SK-N-SH treated with all-trans-retinoic acid at 6 μM for 48 hours (cell line): ENCODE measurements at regions not wholly inside any gene's neighbourhood (a gene's known extent, or its start where the extent isn't known, plus 50 kb on each side); places are given as distances from the start of the nearest gene placed in this dataset.

Experiments used
- ATAC-seq: fragments of 200-7000 bp; cut with Tn5 transposase; 3 replicates; pipeline ENCODE4 v1.9.1; 2020; ENCODE audit warnings: mild to moderate bottlenecking, moderate library complexity
- BACH2 ChIP-seq: fragments of 250-450 bp; sonication (Bioruptor Pico); IDR thresholded peaks from 2 replicates; pipeline ENCODE4 v1.9.0; 2021; ENCODE audit warnings: mild to moderate bottlenecking, borderline replicate concordance
- CREB5 ChIP-seq: fragments of 250-450 bp; sonication (Bioruptor Pico); IDR thresholded peaks from 2 replicates; pipeline ENCODE4 v1.5.1; 2020; ENCODE audit warnings: low read depth, mild to moderate bottlenecking, moderate library complexity
- CSDC2 ChIP-seq: fragments of 250-450 bp; sonication (Bioruptor Pico); IDR thresholded peaks from 2 replicates; pipeline ENCODE4 v1.5.0; 2020; ENCODE audit warnings: mild to moderate bottlenecking, moderate library complexity
- CSRNP3 ChIP-seq: fragments of 250-450 bp; sonication (Bioruptor Pico); IDR thresholded peaks from 2 replicates; pipeline ENCODE4 v1.5.1; 2021; ENCODE audit warnings: mild to moderate bottlenecking, moderate library complexity
- ESRRG ChIP-seq: fragments of 250-450 bp; sonication (Bioruptor Pico); IDR thresholded peaks from 2 replicates; pipeline ENCODE4 v1.6.1; 2021; ENCODE audit warnings: mild to moderate bottlenecking
- GLIS3 ChIP-seq: fragments of 250-450 bp; sonication (Bioruptor Pico); IDR thresholded peaks from 2 replicates; pipeline ENCODE4 v1.5.0; 2020; ENCODE audit warnings: mild to moderate bottlenecking, moderate library complexity
- ISL1 ChIP-seq: fragments of 250-450 bp; sonication (Bioruptor Pico); IDR thresholded peaks from 2 replicates; pipeline ENCODE4 v2.1.2; 2022; ENCODE audit warnings: mild to moderate bottlenecking, moderate library complexity
- OSR1 ChIP-seq: fragments of 250-450 bp; sonication (Bioruptor Pico); IDR thresholded peaks from 2 replicates; pipeline ENCODE4 v1.8.0; 2022; ENCODE audit warnings: moderate library complexity, mild to moderate bottlenecking, inconsistent platforms
- PATZ1 ChIP-seq: fragments of 250-450 bp; sonication (Bioruptor Pico); IDR thresholded peaks from 2 replicates; pipeline ENCODE4 v1.8.0; 2020; ENCODE audit warnings: mild to moderate bottlenecking, moderate library complexity, borderline replicate concordance
- POU6F1 ChIP-seq: fragments of 250-450 bp; sonication (Bioruptor Pico); IDR thresholded peaks from 2 replicates; pipeline ENCODE4 v1.8.0; 2021; ENCODE audit warnings: low read depth, mild to moderate bottlenecking, moderate library complexity, borderline replicate concordance
- PPARA ChIP-seq: fragments of 250-450 bp; sonication (Bioruptor Pico); IDR thresholded peaks from 2 replicates; pipeline ENCODE4 v1.5.0; 2020; ENCODE audit warnings: mild to moderate bottlenecking, borderline replicate concordance
- RARB ChIP-seq: fragments of 250-450 bp; sonication (Bioruptor Pico); IDR thresholded peaks from 2 replicates; pipeline ENCODE4 v1.8.0; 2021; ENCODE audit warnings: mild to moderate bottlenecking, moderate library complexity
- SNAI2 ChIP-seq: fragments of 250-450 bp; sonication (Bioruptor Pico); IDR thresholded peaks from 2 replicates; pipeline ENCODE4 v1.5.0; 2020; ENCODE audit warnings: mild to moderate bottlenecking, moderate library complexity
- TCF4 ChIP-seq: fragments of 250-450 bp; sonication (Bioruptor Pico); IDR thresholded peaks from 2 replicates; pipeline ENCODE4 v1.8.0; 2021; ENCODE audit warnings: mild to moderate bottlenecking, moderate library complexity, borderline replicate concordance
- TOX ChIP-seq: fragments of 250-450 bp; sonication (Bioruptor Pico); IDR thresholded peaks from 2 replicates; pipeline ENCODE4 v1.8.0; 2021; ENCODE audit warnings: mild to moderate bottlenecking, moderate library complexity, borderline replicate concordance
- ZC3H10 ChIP-seq: fragments of 250-450 bp; sonication (Bioruptor Pico); IDR thresholded peaks from 2 replicates; pipeline ENCODE4 v1.5.1; 2021; ENCODE audit warnings: mild to moderate bottlenecking, moderate library complexity
- ZFP3 ChIP-seq: fragments of 250-450 bp; sonication (Bioruptor Pico); IDR thresholded peaks from 2 replicates; pipeline ENCODE4 v1.5.0; 2020; ENCODE audit warnings: mild to moderate bottlenecking, moderate library complexity
- ZFP30 ChIP-seq: fragments of 450-650 bp; formaldehyde crosslinking; IDR thresholded peaks from 2 replicates; pipeline ENCODE4 v1.5.0; 2022; ENCODE audit warnings: mild to moderate bottlenecking, moderate library complexity
- ZNF565 ChIP-seq: fragments of 450-650 bp; formaldehyde crosslinking; conservative IDR thresholded peaks from 2 replicates; pipeline ENCODE4 v1.5.0; 2020; ENCODE audit warnings: low read depth, mild to moderate bottlenecking, moderate library complexity
- ZNF70 ChIP-seq: fragments of 450-650 bp; formaldehyde crosslinking; IDR thresholded peaks from 2 replicates; pipeline ENCODE4 v1.5.0; 2020; ENCODE audit warnings: mild to moderate bottlenecking, moderate library complexity
- ZNF8 ChIP-seq: fragments of 450-650 bp; formaldehyde crosslinking; IDR thresholded peaks from 2 replicates; pipeline ENCODE4 v1.5.0; 2020; ENCODE audit warnings: mild to moderate bottlenecking, moderate library complexity

DNA sequence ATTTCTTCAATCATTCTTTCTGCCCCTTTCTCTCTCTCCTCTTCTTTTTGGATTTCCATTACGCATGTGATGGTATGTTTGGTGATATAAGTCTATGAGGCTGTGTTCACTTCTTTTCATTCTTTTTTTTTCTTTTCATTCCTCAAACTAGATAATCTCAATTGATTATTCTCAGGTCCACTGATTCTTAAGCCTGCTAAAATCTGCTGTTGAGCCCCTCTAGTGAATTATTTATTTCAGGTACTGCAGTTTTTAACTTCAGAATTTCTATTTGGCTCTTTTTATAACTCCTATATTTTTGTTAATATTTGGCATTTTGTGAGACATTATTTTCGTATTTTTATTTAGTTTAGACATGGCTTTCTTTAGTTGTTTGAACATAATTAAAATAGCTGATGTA lies 671.3 kb upstream of the NECTIN3 start:
- TF ChIP-seq RARB (no peak), TOX (no peak), ZNF565 (CRISPR knock-in tag) (no peak), BACH2 (CRISPR knock-in tag) (no peak)
- ATAC-seq = no peak

DNA sequence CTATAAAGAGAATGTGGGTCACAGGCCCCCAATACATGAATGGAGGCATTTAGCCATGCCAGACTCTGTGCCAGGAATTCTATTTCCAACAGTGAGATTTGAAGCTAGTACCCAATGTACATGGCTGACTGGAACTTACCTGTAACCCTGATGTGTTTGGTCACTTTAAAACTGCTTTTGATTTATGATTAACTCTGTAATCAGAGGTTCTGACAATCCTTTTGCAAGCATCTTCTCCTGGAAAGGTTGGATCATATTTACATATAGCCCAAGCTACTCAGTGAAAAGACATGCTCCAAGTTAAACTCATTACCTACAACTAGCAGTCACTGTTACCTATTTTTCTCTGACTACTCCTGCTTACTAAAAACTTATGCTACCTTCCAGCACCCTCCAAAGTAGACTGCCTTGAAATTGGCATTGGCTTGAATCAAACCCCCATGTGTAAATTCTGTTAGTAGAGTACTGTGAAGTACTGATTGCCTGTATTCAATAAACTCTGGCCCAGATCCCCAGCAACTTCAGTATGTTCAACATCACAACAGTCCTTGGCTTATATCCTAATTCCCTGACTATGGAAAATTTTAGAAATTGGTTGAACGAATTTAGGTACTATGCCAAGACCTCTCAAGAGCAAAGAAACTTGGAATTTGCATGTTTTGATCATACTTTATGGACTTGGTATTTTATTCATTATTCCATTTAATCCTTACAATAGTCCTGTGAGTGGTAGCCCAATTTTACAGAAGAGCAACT lies 665.6 kb upstream of the NECTIN3 start:
- TF ChIP-seq ISL1 (CRISPR knock-in tag) (no peak), PPARA (CRISPR knock-in tag) (no peak), CREB5 (CRISPR knock-in tag) (no peak), ZFP3 (no peak), OSR1 (CRISPR knock-in tag) (no peak), POU6F1 (CRISPR knock-in tag) (no peak), ZNF70 (CRISPR knock-in tag) (no peak), TCF4 (CRISPR knock-in tag) (no peak), TOX (no peak), SNAI2 (no peak), ZNF565 (CRISPR knock-in tag) (no peak), ZC3H10 (no peak), ESRRG (CRISPR knock-in tag) (no peak), CSRNP3 (CRISPR knock-in tag) (no peak), ZNF8 (CRISPR knock-in tag) (no peak), GLIS3 (no peak), CSDC2 (CRISPR knock-in tag) (no peak), BACH2 (CRISPR knock-in tag) (no peak), ZFP30 (CRISPR knock-in tag) (no peak), RARB (no peak)
- TF ChIP-seq, all 23 proteins: peak for 0
- no peak for ATAC-seq

GRCh38 chr3:110413266-110413665 lies 658.4 kb upstream of the NECTIN3 start:
- peak; percentile 52; the same call in 2 of the 3 replicates for ATAC-seq
- TF ChIP-seq TOX (no peak), ZC3H10 (no peak), ISL1 (CRISPR knock-in tag) (no peak), PATZ1 (no peak)
- TF ChIP-seq, all 23 proteins: peak for 0

DNA sequence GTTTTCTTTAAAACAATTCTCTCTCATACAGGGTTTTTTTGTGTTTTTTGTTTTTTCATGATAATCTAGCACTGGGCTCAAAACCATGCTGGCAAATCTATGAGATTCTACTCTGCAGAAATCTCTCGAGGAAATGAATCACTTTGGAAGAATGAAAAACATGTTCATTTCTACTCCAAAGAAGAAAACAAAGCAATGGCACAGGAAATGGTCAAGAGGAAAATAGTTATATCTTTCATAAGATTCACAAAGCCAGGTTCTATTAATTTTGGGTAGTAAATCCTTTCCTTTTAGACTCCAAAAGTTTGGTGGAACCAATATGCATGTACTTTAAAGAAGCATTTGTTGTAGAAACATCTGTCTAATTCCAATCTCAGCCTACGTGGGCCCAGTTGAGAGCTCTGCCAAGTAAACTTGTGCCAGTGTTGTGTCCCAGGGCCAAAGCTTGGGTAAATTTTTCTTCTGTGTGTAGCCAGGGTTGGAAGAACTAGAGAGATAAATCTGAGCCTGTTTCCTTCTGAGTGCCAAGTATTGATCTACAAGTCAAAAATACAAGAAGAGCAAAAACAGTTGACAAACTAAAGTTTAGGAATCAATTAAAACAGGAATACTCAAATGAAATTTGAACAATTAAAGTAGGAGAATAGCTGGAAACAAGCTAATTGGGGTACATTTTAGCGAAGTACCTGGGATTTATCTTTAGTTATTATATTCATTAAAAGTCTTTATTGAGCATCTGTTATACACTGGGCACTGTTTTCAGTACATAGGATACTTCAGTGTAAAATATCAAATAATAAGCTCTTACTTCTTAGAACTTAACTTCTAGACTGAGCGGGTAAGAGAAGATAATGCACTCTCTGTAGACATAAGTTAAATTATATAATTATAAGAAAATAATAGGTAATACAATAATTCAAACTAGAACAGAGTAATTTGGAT lies 657.5 kb upstream of the NECTIN3 start:
- ATAC-seq = peak; percentile 91
- TF ChIP-seq GLIS3 (no peak), ZNF8 (CRISPR knock-in tag) (peak; percentile 5; the same call in 1 of the 2 replicates), TOX (no peak)
